Thyroid gland (tissue), 4 donors: ENCODE measurements at regions not wholly inside any gene's neighbourhood (a gene's known extent, or its start where the extent isn't known, plus 50 kb on each side); places are given as distances from the start of the nearest gene placed in this dataset.

Experiments
- DNase-seq, 2 donors: peaks; one replicate each; pipeline ENCODE4 v3.0.0-alpha.2; 2019
- H3K27ac ChIP-seq, 3 donors: fragments of 200-600 bp; sonication (generic); 1 replicate in 2 of 3; 2 replicates in 1 of 3; pipeline ENCODE4 v1.5.1; 2016 to 2019; ENCODE audit warnings: mild to moderate bottlenecking in 1 of 3, moderate library complexity in 1 of 3
- H3K27me3 ChIP-seq: fragments of 200-600 bp; sonication (generic); one replicate; pipeline ENCODE4 v1.5.1; 2019
- H3K36me3 ChIP-seq, 2 donors: fragments of 200-600 bp; sonication (generic); one replicate each; pipeline ENCODE4 v1.5.1; 2016 to 2019
- H3K4me1 ChIP-seq, 2 donors: fragments of 200-600 bp; sonication (generic); one replicate each; pipeline ENCODE4 v1.5.1; 2017 to 2019
- H3K4me3 ChIP-seq, 3 donors: fragments of 200-600 bp; sonication (generic); replicated peaks in 1 of 3; 1 replicate in 2 of 3; 2 replicates in 1 of 3; pipeline ENCODE4 v1.5.1; 2016; ENCODE audit warnings: mild to moderate bottlenecking in 1 of 3
- H3K9me3 ChIP-seq: fragments of 200-600 bp; sonication (generic); one replicate; pipeline ENCODE4 v1.5.1; 2017
- POLR2A ChIP-seq, 2 donors: fragments of 450-650 bp; IDR thresholded peaks; one replicate each; pipeline ENCODE4 v1.6.1; 2017; ENCODE audit warnings: antibody characterized with exemption in 2 of 2, mild to moderate bottlenecking in 2 of 2, moderate library complexity in 1 of 2
- WGBS, 2 donors: methylation state at CpG; one replicate each; pipeline ENCODE4 v1.1.5; 2017; 5-methylcytosine and 5-hydroxymethylcytosine counted together
- intact Hi-C: fragments of 100-400 bp; cut with DNase I; formaldehyde crosslinking; loops from one replicate; pipeline ENCODE4 v1.15.1; 2023
- TF ChIP-seq, protein P1 (sequence below), 6 experiments: fragments of 200-600 bp in 3 of 6; fragments of 450-650 bp in 3 of 6; sonication (generic) in 3 of 6; IDR thresholded peaks; one replicate each; pipeline ENCODE4 v1.5.1; 2016 to 2019; ENCODE audit warnings: antibody characterized with exemption in 6 of 6, mild to moderate bottlenecking in 2 of 6, inconsistent platforms in 1 of 6, moderate library complexity in 1 of 6

DNA sequence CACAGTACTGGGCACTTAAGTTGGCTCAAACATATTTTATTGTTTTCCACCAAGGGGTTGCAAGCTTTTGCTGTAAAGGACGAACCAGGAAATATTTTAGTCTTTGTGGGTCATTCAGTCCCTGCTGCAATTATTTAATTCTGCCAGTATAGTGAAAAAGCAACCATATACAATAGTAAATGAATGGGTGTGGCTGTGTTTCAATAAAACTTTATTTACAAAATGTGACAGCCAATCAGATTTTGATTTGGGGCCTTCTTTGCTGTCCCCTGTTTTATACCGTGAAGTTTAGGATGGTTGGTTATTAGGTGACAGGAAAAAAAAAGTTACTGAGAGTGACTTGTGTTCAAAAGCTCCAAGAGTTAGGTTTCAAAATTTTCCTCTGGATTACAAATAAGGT is 956.4 kb downstream of the AACS start:
- Histone ChIP-seq H3K27me3 (no peaks in the 10 kb centered on the region), H3K27ac (no peak overlapping the region), H3K4me3 (no peak overlapping the region), H3K36me3 (no peaks in the 10 kb centered on the region), H3K4me1 (no peaks in the 10 kb centered on the region), H3K9me3 (no peaks in the 10 kb centered on the region)
- TF ChIP-seq, protein P1, sequence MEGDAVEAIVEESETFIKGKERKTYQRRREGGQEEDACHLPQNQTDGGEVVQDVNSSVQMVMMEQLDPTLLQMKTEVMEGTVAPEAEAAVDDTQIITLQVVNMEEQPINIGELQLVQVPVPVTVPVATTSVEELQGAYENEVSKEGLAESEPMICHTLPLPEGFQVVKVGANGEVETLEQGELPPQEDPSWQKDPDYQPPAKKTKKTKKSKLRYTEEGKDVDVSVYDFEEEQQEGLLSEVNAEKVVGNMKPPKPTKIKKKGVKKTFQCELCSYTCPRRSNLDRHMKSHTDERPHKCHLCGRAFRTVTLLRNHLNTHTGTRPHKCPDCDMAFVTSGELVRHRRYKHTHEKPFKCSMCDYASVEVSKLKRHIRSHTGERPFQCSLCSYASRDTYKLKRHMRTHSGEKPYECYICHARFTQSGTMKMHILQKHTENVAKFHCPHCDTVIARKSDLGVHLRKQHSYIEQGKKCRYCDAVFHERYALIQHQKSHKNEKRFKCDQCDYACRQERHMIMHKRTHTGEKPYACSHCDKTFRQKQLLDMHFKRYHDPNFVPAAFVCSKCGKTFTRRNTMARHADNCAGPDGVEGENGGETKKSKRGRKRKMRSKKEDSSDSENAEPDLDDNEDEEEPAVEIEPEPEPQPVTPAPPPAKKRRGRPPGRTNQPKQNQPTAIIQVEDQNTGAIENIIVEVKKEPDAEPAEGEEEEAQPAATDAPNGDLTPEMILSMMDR (IDR thresholded peaks at IDR 0.05): no peak
- TF ChIP-seq POLR2A (IDR thresholded peaks at IDR 0.05): no peak
- intact Hi-C loops: no loop called here
- 79 to 81% methylated on average over 2 of the region's 2 CpGs for WGBS, 2 donors
- no peak for DNase-seq

DNA sequence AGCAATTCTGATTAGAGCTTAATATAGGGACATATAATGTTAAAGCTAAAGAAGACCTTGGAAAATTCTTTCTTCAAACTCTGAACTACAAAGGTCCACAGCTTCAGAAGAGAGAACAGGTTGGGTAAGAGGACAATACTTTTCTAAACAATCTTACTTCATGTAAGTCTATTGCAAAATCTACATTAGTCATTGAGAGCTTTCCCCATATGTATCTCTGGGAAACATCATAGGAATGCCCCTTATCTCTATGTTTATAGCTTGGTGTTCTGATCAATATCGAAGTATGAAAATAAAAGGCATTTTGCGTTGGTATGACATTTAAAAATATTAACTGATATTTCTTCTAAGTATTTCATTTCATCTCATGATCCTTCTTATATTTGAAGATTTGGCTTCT is 962.6 kb downstream of the AACS start:
- Histone ChIP-seq H3K27me3 (no peaks in the 10 kb centered on the region), H3K9me3 (no peaks in the 10 kb centered on the region), H3K36me3 (no peaks in the 10 kb centered on the region), H3K27ac (no peak overlapping the region), H3K4me1 (no peaks in the 10 kb centered on the region), H3K4me3 (no peak overlapping the region)
- 92 to 94% methylated on average over 2 of the region's 2 CpGs for WGBS, 2 donors
- TF ChIP-seq, protein P1 (IDR thresholded peaks at IDR 0.05): no peak
- TF ChIP-seq POLR2A (IDR thresholded peaks at IDR 0.05): no peak
- no peak for DNase-seq
- intact Hi-C loops: no loop called here

DNA sequence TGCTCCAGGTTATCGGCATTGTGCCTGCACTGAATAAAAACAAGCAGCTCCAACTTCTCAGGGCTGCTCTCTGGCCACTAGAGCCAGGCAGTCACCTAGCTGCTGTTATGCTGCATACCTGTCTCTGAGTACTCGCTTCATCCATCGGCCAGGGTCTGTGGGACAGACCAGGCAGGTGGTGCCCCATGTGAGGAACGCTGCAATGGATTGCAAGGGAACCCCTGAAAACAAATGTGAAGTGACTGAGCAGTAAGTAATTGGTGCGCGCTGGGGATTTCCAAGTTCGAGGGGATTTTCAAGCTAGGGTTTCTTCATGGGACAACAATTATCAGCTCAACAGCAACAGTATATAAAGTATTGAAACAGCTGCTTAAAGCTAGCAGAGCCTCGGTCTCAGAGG is 965.3 kb downstream of the AACS start:
- TF ChIP-seq, protein P1 (IDR thresholded peaks at IDR 0.05): no peak
- no peak for TF ChIP-seq POLR2A (IDR thresholded peaks at IDR 0.05)
- no peak for DNase-seq
- no peak overlapping the region for H3K27ac ChIP-seq
- no peaks in the 10 kb centered on the region for H3K4me1 ChIP-seq
- H3K27me3 ChIP-seq: no peaks in the 10 kb centered on the region
- intact Hi-C loops: no loop called here
- no peak overlapping the region for H3K4me3 ChIP-seq
- H3K9me3 ChIP-seq: no peaks in the 10 kb centered on the region
- WGBS, 2 donors: 72 to 80% methylated on average over 8 of the region's 8 CpGs
- H3K36me3 ChIP-seq: no peaks in the 10 kb centered on the region

DNA sequence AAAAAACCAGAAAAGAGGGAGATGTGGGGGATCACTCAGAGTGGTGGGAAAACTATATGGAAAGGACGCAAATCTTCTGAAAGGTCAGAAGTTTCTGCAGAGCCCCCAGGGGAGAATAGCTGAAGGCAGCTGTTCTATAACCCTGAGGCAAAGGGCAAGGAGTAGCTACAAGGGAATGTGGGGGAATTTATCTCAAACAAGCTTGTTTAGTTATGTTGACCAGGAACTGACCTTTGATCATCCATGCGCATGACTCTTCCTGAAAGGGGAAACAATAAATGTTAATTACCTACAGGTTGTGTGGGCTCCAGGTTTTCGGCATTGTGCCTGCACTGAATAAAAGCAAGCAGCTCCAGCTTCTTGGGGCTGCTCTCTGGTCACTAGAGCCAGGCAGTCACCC is 968.5 kb downstream of the AACS start:
- DNase-seq: no peak
- Histone ChIP-seq H3K4me3 (no peak overlapping the region), H3K27me3 (no peaks in the 10 kb centered on the region), H3K36me3 (no peaks in the 10 kb centered on the region), H3K27ac (no peak overlapping the region), H3K9me3 (no peaks in the 10 kb centered on the region), H3K4me1 (no peaks in the 10 kb centered on the region)
- intact Hi-C loops: no loop called here
- 49 to 64% methylated on average over 3 of the region's 3 CpGs for whole genome bisulfite sequencing, 2 donors
- TF ChIP-seq, protein P1 (IDR thresholded peaks at IDR 0.05): no peak
- no peak for TF ChIP-seq POLR2A (IDR thresholded peaks at IDR 0.05)

DNA sequence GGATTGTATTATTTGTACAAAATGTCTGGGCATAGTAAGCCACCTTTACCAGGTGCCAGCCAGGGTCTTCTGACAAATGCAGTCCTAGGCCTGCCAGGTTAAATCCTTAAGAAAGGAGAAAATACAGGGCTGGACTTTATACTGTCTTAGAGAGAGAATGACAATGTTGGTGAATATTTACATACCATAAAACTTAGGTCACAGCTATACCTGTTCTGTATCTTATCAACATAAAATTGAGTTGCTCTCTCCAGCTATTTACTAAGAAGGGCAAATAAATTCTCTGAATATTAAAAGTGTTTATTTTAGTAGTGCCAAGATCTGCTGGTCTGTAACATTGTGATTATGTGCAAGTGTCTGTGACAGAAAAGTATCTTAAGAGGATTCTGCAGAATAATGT is 971.1 kb downstream of the AACS start:
- Histone ChIP-seq H3K4me3 (no peak overlapping the region), H3K9me3 (no peaks in the 10 kb centered on the region), H3K27me3 (no peaks in the 10 kb centered on the region), H3K4me1 (no peaks in the 10 kb centered on the region), H3K36me3 (no peaks in the 10 kb centered on the region), H3K27ac (no peak overlapping the region)
- no peak for DNase-seq
- no peak for TF ChIP-seq POLR2A (IDR thresholded peaks at IDR 0.05)
- TF ChIP-seq, protein P1 (IDR thresholded peaks at IDR 0.05): no peak
- intact Hi-C loops: no loop called here
